SH-SY5Y (cell line): ENCODE measurements at regions not wholly inside any gene's neighbourhood (a gene's known extent, or its start where the extent isn't known, plus 50 kb on each side); places are given as distances from the start of the nearest gene placed in this dataset.

Experiments
- GATA2 ChIP-seq: IDR thresholded peaks from 2 replicates; pipeline ENCODE4 v1.6.1; 2011; ENCODE audit warnings: mild to moderate bottlenecking, low read depth, low read length
- GATA3 ChIP-seq: IDR thresholded peaks from 2 replicates; pipeline ENCODE4 v1.6.1; 2011; ENCODE audit warnings: low read depth, mild to moderate bottlenecking, low read length, moderate library complexity

GRCh38 chr4:58216461-58216860 lies 1106.3 kb upstream of the IGFBP7 start:
- TF ChIP-seq GATA2 (no peak), GATA3 (no peak)
